Stimulated activated naive B cell treated with anti-CD40 and anti-IgM and Interleukin-4, amounts not matched to agents 10 μg/mL and 1 μg/mL and 100 μg/mL, for 72 hours (primary cell): ENCODE measurements at regions not wholly inside any gene's neighbourhood (a gene's known extent, or its start where the extent isn't known, plus 50 kb on each side); places are given as distances from the start of the nearest gene placed in this dataset.
"Not testable (repeated sequence)": the region's sequence is repeated elsewhere in the genome, so short reads cannot be mapped to it uniquely, and the experiment has no call there.

Experiments
- ATAC-seq, 2 donors: fragments of 150-1000 bp; cut with Tn5 transposase; replicated peaks; 2 replicates each; pipeline ENCODE4 v1.10.0; 2021; ENCODE audit warnings: moderate library complexity in 1 of 2
- DNase-seq: peaks from one replicate; pipeline ENCODE4 v3.0.0; 2021
- H3K27ac Mint-ChIP-seq: one replicate; pipeline ENCODE4 v1.8.0; 2022; ENCODE audit warnings: mild to moderate bottlenecking, mixed read lengths
- H3K27me3 Mint-ChIP-seq, 2 donors: one replicate each; pipeline ENCODE4 v1.8.0; 2022; ENCODE audit warnings: mixed read lengths in 2 of 2
- H3K36me3 Mint-ChIP-seq, 2 donors: one replicate each; pipeline ENCODE4 v1.8.0; 2022; ENCODE audit warnings: mixed read lengths in 2 of 2, mild to moderate bottlenecking in 1 of 2
- H3K4me1 Mint-ChIP-seq, 2 donors: one replicate each; pipeline ENCODE4 v1.8.0; 2022; ENCODE audit warnings: mixed read lengths in 2 of 2, mild to moderate bottlenecking in 1 of 2
- H3K4me3 Mint-ChIP-seq, 2 donors: one replicate each; pipeline ENCODE4 v1.8.0; 2022; ENCODE audit warnings: mild to moderate bottlenecking in 2 of 2, mixed read lengths in 2 of 2, moderate library complexity in 1 of 2
- H3K9me3 Mint-ChIP-seq, 2 donors: one replicate each; pipeline ENCODE4 v1.8.0; 2022; ENCODE audit warnings: mixed read lengths in 2 of 2, mild to moderate bottlenecking in 1 of 2

- ATAC-seq (no peak), DNase-seq (no peak)
- H3K27ac Mint-ChIP-seq: no peak overlapping the region
- H3K4me1 Mint-ChIP-seq: no peaks in the 10 kb centered on the region
- no peaks in the 10 kb centered on the region for H3K27me3 Mint-ChIP-seq
- H3K9me3 Mint-ChIP-seq: peaks cover 0 to 4% of the 10 kb centered on the region in 2 donors
- H3K4me3 Mint-ChIP-seq: no peak overlapping the region
- H3K36me3 Mint-ChIP-seq: no peaks in the 10 kb centered on the region
These were observed 895.9 kb upstream of the DDX18 start for GRCh38 chr2:116918574-116918973.

DNA sequence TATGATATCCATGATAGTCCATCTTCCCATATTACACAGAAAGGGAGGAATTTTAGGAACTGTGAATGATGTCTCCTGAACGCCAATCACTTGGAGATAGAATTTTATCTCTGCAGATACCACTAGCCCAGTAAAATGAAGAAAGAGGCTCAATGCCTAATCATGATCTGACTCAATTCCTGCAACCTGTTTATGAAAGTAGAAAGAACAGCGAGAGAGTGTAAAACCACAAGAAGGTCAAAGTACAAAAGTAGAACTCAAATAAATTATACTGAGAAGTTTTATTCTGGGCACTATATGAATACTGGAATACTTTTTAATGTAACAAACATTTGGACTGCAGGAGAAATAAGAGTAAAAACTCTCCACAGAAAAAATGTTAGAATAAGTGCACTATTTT, 892.1 kb upstream of the DDX18 start:
- Mint-ChIP-seq H3K4me3 (no peak overlapping the region), H3K4me1 (no peaks in the 10 kb centered on the region), H3K27ac (no peak overlapping the region), H3K36me3 (no peaks in the 10 kb centered on the region), H3K27me3 (no peaks in the 10 kb centered on the region), H3K9me3 (peaks cover 0 to 5% of the 10 kb centered on the region in 2 donors)
- ATAC-seq (no peak), DNase-seq (no peak)

GRCh38 chr2:116924509-116924908, 890.0 kb upstream of the DDX18 start:
- Mint-ChIP-seq H3K27me3 (no peaks in the 10 kb centered on the region), H3K27ac (no peak overlapping the region), H3K4me3 (no peak overlapping the region), H3K4me1 (no peaks in the 10 kb centered on the region), H3K9me3 (peaks cover 0 to 3% of the 10 kb centered on the region in 2 donors), H3K36me3 (no peaks in the 10 kb centered on the region)
- DNase-seq: no peak
- no peak for ATAC-seq

DNA sequence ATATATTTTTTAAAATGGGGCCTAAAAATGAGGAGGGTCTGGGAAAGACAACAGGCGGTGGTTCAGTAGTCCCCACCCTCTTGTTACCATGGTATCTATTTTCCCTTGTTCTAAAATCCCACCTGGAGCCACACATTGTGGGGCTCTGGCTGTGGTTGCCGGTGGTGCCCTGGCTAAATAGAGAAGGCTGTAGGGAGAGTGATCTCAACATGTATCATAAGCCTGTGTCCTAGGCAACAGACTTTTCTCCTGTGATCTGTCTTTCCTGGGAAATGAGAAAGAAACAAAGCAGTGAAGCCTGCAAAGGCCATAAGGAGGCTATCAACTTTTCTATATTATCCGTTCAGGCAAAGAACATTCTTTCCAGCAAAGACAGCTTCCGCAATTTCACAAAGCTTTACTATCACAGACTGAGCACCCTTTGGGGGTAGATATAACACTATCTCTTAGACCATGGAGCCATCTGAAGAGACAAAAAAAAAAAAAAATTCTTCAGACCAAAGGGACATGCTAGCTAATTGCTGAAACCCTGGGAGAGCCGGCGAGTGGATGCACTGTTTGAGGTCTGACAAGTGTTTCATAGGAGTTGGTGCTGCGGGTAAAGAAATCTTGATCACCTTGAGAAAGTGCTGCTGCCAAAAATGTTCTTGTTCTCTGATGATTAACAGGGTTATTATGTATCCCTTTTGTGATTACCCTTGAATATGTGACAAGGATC, 879.2 kb upstream of the DDX18 start:
- Mint-ChIP-seq H3K36me3 (no peaks in the 10 kb centered on the region), H3K27ac (no peak overlapping the region), H3K4me1 (no peaks in the 10 kb centered on the region), H3K9me3 (peaks cover 0 to 15% of the 10 kb centered on the region in 2 donors), H3K4me3 (no peak overlapping the region), H3K27me3 (no peaks in the 10 kb centered on the region)
- DNase-seq: no peak
- no peak for ATAC-seq

GRCh38 chr2:116948258-116948657, 866.2 kb upstream of the DDX18 start:
- Mint-ChIP-seq H3K27ac (no peak overlapping the region), H3K4me1 (no peaks in the 10 kb centered on the region), H3K4me3 (no peak overlapping the region), H3K9me3 (no peaks in the 10 kb centered on the region), H3K36me3 (no peaks in the 10 kb centered on the region), H3K27me3 (no peaks in the 10 kb centered on the region)
- DNase-seq: no peak
- ATAC-seq: no peak

- ATAC-seq (no peak), DNase-seq (no peak)
- H3K27ac Mint-ChIP-seq: no peak overlapping the region
- H3K9me3 Mint-ChIP-seq: no peaks in the 10 kb centered on the region
- no peak overlapping the region for H3K4me3 Mint-ChIP-seq
- no peaks in the 10 kb centered on the region for H3K36me3 Mint-ChIP-seq
- no peaks in the 10 kb centered on the region for H3K27me3 Mint-ChIP-seq
- H3K4me1 Mint-ChIP-seq: no peaks in the 10 kb centered on the region
These were observed 865.2 kb upstream of the DDX18 start for GRCh38 chr2:116949249-116949648.

GRCh38 chr2:116952254-116952653, 862.2 kb upstream of the DDX18 start:
- H3K27me3 Mint-ChIP-seq: no peaks in the 10 kb centered on the region
- H3K9me3 Mint-ChIP-seq: peaks cover 4% of the 10 kb centered on the region in 2 donors
- H3K36me3 Mint-ChIP-seq: no peaks in the 10 kb centered on the region
- H3K4me3 Mint-ChIP-seq: no peak overlapping the region
- no peaks in the 10 kb centered on the region for H3K4me1 Mint-ChIP-seq
- no peak overlapping the region for H3K27ac Mint-ChIP-seq
- no peak for DNase-seq
- no peak for ATAC-seq

- peaks cover 4 to 9% of the 10 kb centered on the region in 2 donors for H3K9me3 Mint-ChIP-seq
- H3K27me3 Mint-ChIP-seq: no peaks in the 10 kb centered on the region
- no peak overlapping the region for H3K27ac Mint-ChIP-seq
- no peaks in the 10 kb centered on the region for H3K36me3 Mint-ChIP-seq
- no peak for DNase-seq
- no peaks in the 10 kb centered on the region for H3K4me1 Mint-ChIP-seq
- H3K4me3 Mint-ChIP-seq: no peak overlapping the region
- no peak for ATAC-seq
These were observed 858.8 kb upstream of the DDX18 start for GRCh38 chr2:116955646-116956045.

- H3K9me3 Mint-ChIP-seq: peaks cover 5 to 14% of the 10 kb centered on the region in 2 donors
- ATAC-seq (no peak), DNase-seq (no peak)
- no peaks in the 10 kb centered on the region for H3K4me1 Mint-ChIP-seq
- H3K27me3 Mint-ChIP-seq: no peaks in the 10 kb centered on the region
- no peak overlapping the region for H3K27ac Mint-ChIP-seq
- no peaks in the 10 kb centered on the region for H3K36me3 Mint-ChIP-seq
- no peak overlapping the region for H3K4me3 Mint-ChIP-seq
These were observed 838.9 kb upstream of the DDX18 start for GRCh38 chr2:116975608-116976007.

GRCh38 chr2:116979916-116980764, 834.4 kb upstream of the DDX18 start:
- ATAC-seq (no peak), DNase-seq (no peak)
- Mint-ChIP-seq H3K27me3 (no peaks in the 10 kb centered on the region), H3K9me3 (peaks cover 19 to 24% of the 10 kb centered on the region in 2 donors), H3K36me3 (no peaks in the 10 kb centered on the region), H3K4me1 (no peaks in the 10 kb centered on the region), H3K27ac (no peak overlapping the region), H3K4me3 (no peak overlapping the region)

- DNase-seq: no peak
- H3K27me3 Mint-ChIP-seq: no peaks in the 10 kb centered on the region
- H3K4me1 Mint-ChIP-seq: no peaks in the 10 kb centered on the region
- H3K36me3 Mint-ChIP-seq: no peaks in the 10 kb centered on the region
- H3K9me3 Mint-ChIP-seq: peaks cover 14 to 25% of the 10 kb centered on the region in 2 donors
- no peak overlapping the region for H3K27ac Mint-ChIP-seq
- no peak for ATAC-seq
- no peak overlapping the region for H3K4me3 Mint-ChIP-seq
These were observed 827.0 kb upstream of the DDX18 start for GRCh38 chr2:116987447-116987846.

GRCh38 chr2:116988303-116988702, 826.2 kb upstream of the DDX18 start:
- peaks cover 13 to 19% of the 10 kb centered on the region in 2 donors for H3K9me3 Mint-ChIP-seq
- DNase-seq: no peak

DNA sequence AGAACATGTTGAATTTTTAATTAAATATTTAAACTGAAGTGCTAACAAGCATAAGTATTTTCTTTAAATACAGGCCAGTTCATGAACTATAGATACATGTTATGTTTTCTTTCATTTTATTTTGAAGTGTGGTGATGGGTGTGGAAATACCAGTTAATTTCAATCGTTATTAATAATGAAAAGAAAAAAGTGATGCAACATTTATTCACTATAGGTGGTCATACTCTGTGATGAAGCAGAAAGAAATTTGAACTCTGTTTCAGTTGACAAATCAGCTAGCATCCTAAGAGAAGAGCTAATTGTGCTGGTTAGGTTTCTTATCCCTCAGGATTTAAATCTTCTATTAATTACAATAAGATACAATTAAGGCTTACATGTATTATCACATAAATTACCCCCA, 795.1 kb upstream of the DDX18 start:
- no peak for DNase-seq
- no peak overlapping the region for H3K27ac Mint-ChIP-seq

More at GRCh38 chr2:116988303-116988702, 826.2 kb upstream of the DDX18 start:
- Mint-ChIP-seq H3K4me3 (no peak overlapping the region), H3K4me1 (no peaks in the 10 kb centered on the region), H3K27ac (no peak overlapping the region), H3K27me3 (no peaks in the 10 kb centered on the region), H3K36me3 (no peaks in the 10 kb centered on the region)
- ATAC-seq: no peak

GRCh38 chr2:117027646-117028045, 786.8 kb upstream of the DDX18 start:
- no peak for DNase-seq
- Mint-ChIP-seq H3K4me3 (no peak overlapping the region), H3K27me3 (no peaks in the 10 kb centered on the region), H3K4me1 (no peaks in the 10 kb centered on the region), H3K36me3 (no peaks in the 10 kb centered on the region), H3K9me3 (peaks cover 11 to 14% of the 10 kb centered on the region in 2 donors), H3K27ac (no peak overlapping the region)
- ATAC-seq: no peak

More for the DNA sequence above, 795.1 kb upstream of the DDX18 start:
- Mint-ChIP-seq H3K27me3 (no peaks in the 10 kb centered on the region), H3K4me1 (no peaks in the 10 kb centered on the region), H3K4me3 (no peak overlapping the region), H3K36me3 (no peaks in the 10 kb centered on the region), H3K9me3 (no peaks in the 10 kb centered on the region)
- no peak for ATAC-seq

GRCh38 chr2:117028708-117029107, 785.8 kb upstream of the DDX18 start:
- not testable (repeated sequence) for H3K36me3 Mint-ChIP-seq, H3K4me1 Mint-ChIP-seq, H3K4me3 Mint-ChIP-seq, H3K27ac Mint-ChIP-seq, DNase-seq, ATAC-seq, H3K27me3 Mint-ChIP-seq
- H3K9me3 Mint-ChIP-seq: peaks cover 11 to 18% of the 10 kb centered on the region in 2 donors
